ENCODE measurements at regions not wholly inside any gene's neighbourhood (a gene's known extent, or its start where the extent isn't known, plus 50 kb on each side); places are given as distances from the start of the nearest gene placed in this dataset.

- TF ChIP-seq SIN3B (IDR thresholded peaks at IDR 0.05; ENCODE audit: low read depth) = no peak
- TF ChIP-seq POLR2AphosphoS5 (IDR thresholded peaks at IDR 0.05; ENCODE audit: control insufficient read depth, insufficient read depth, low read depth, low read length) = no peak
- no peak for TF ChIP-seq ZNF23 (CRISPR knock-in tag; IDR thresholded peaks at IDR 0.05)
These were observed 144.0 kb upstream of the PHACTR3 start for GRCh38 chr20:59460352-59460751.

All from K562 (cell line).